Ammon's horn (tissue), 1 donor: ENCODE measurements at regions not wholly inside any gene's neighbourhood (a gene's known extent, or its start where the extent isn't known, plus 50 kb on each side); places are given as distances from the start of the nearest gene placed in this dataset.
"Not testable (repeated sequence)": the region's sequence is repeated elsewhere in the genome, so short reads cannot be mapped to it uniquely, and the experiment has no call there.

ENCODE experiments used
- DNase-seq: peaks from one replicate; pipeline ENCODE4 v3.0.0-alpha.2; 2016; ENCODE audit warnings: low spot score

DNA sequence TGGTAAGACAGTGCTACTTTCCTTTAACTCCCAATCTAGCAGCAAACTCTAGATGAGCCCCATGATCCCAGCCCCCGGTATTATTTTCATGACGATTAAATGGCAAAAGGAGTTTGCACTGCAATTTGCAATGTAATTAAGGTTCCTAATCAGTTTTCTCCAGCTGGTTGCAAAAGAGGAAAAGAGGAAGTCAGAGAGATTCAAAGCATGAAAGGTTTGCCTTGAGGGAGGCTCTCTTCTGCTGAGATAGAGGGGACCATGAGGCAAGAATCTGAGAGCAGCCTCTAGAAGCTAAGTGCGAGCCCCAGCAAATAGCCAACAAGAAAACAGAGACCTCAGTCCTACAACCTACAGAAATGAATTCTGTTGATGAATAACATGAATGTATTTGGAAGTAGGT is 527.1 kb downstream of the UQCRFS1 start:
- DNase-seq: no peak

- not testable (repeated sequence) for DNase-seq
These were observed 527.9 kb downstream of the UQCRFS1 start for GRCh38 chr19:28685077-28685476.

- DNase-seq: no peak
These were observed 532.8 kb downstream of the UQCRFS1 start for GRCh38 chr19:28680111-28680510.

- no peak for DNase-seq
These were observed 542.1 kb downstream of the UQCRFS1 start for GRCh38 chr19:28670836-28671235.

DNA sequence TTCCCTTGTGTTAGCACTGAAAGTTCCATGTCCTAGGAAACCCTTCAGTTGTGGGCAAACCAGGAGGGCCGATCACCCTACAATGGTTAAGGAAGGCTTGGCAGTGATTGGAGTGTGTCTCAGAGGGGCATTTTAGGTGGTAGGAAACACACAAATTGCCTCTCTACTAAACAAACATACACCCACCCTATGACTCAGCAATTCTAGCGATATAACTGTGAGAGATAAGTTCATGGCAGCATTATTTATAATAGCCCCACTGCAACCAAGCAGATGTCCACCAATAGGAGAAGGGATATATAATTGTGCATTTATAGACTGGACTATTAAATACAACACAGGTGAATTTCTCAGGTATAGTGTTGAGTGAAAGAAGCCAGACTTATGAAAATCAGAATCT is 543.1 kb downstream of the UQCRFS1 start:
- no peak for DNase-seq

GRCh38 chr19:28667348-28667977 is 545.5 kb downstream of the UQCRFS1 start:
- no peak for DNase-seq

DNA sequence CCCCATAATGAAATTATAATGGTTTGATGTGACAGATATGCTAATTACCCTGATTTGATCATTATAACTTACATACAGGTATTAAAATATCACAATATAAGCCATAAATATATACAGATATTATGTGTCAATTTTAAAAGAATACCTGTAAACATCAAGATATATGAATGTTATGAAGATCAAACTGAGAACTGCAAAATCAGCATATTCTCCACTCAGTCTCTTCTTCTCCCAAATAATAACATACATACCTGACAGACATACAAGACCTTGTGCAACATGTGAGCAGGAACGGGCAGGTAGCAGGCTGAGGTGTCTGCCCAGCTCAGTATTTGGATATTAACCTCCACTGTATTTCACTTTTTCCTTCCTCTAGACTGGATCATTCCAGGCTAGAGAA is 547.2 kb downstream of the UQCRFS1 start:
- no peak for DNase-seq

- no peak for DNase-seq
These were observed 556.3 kb downstream of the UQCRFS1 start for GRCh38 chr19:28656644-28657043.

DNA sequence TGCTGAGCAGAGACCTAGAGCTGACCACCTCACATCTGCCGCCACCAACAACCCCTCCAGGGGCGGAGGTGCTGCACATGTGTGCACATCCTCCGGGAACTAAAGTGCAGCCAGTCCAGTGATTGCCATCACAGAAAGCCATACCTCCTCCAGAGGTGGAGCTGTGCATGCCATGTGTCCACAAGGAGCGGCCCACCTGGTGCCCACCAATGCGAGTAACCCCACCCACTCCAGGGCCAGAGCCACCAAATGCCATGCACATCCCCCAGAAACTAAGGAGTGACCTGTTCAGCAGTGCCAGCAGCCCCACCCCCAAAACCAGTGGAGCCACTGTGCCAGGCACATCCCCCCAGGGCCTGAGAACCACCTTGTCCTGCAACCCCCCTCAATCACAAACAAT is 557.9 kb downstream of the UQCRFS1 start:
- no peak for DNase-seq

GRCh38 chr19:28652765-28653164 is 560.2 kb downstream of the UQCRFS1 start:
- DNase-seq: peak; percentile 22

DNA sequence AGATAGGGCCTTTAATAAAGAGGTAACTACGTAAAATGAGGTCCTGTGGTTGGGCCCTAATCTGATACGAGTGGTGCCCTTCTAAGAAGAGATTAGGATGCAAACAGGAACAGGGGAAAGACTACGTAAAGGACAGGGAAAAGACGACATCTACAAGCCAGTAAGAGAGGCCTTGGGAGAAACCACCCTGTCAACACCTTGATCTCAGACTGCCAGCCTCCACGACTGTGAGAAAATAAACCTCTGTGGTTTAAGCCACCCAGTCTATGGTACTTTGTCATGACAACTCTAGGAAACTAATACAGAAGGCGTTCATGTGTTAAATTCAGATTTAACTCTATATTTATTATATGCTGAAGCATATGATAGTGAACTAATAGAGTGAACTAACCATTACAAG is 566.3 kb downstream of the UQCRFS1 start:
- DNase-seq: no peak

- DNase-seq: no peak
These were observed 568.7 kb downstream of the UQCRFS1 start for GRCh38 chr19:28644169-28644775.

DNA sequence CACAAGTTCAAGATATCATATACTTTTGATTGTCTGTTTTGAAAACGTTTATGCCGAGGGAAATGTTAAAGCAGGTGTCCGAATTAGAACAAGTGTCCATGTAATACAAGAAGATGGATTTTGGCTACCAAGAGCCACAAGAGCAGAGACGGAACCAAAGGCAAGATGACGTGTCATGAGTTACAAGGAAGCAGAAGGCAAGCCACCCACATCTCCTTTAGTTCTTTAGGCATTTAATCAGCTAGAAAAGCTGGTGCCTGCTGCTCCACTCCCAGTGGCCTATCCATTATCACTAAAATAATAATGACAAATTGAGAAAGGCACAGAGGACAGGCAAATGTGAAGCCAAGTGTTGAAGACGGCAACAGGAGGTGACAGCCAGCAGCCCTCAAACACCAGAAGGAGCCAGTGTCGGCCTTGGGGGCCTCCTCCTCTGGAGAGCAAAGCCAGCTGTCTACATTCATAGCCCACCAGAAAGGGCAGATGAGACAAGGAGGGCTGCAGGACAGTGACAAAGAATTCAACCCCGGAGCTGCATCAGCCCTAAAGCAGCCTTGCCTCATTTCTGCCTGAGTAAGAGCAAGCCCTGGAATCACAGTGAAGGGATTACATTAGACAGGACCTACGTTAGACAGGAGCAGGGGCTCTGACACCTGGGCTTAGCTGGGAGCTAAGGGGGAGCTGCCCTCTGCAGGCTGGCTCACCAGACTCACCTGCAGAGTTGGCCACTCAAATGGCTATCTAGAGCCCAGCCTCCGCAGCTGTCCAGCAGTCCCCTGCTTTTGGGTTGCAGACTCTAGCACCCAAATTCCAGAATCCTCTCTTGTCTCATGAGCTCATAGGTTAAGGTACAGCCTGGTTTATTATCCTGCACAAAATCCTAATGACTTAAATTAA is 569.9 kb downstream of the UQCRFS1 start:
- DNase-seq: peak; percentile 32

DNA sequence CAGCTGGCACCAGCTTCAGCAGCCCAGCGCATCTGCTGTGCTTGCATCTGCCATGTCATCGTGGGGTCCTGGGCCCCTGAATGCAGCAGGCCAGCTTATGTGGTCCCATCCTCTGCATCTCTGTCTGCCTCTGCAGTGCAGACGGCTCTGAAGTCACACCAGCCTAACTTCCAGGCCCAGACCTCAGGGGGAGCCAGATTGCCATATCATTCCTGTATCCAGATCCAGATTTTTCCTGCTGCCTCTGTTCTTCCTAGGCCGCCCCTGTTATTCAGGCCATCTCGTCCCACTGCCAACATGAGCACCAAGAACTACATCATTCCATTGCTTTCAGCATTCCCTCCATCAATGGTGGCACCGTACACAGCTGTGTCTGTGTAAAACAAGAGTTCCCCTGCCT is 571.6 kb downstream of the UQCRFS1 start:
- DNase-seq: no peak

DNA sequence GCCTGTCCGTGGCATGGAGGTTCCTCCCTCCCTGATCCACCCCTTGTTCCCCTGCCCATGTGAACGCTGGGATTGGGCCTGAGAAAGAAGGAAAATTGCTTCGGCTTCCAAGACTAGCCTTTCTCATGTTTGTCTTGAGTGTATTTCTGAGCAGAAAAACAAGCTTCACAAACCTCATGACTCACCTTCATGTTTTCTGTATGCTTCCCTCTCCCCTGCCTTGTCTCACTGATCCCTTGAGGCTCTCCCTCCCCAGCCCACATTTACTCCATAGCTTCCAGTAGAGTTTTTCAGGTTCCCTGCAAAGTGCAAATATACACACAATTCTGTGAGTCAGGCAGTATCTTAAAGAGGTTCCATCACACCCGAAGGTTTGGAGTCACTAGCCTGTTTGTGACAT is 572.4 kb downstream of the UQCRFS1 start:
- no peak for DNase-seq

DNA sequence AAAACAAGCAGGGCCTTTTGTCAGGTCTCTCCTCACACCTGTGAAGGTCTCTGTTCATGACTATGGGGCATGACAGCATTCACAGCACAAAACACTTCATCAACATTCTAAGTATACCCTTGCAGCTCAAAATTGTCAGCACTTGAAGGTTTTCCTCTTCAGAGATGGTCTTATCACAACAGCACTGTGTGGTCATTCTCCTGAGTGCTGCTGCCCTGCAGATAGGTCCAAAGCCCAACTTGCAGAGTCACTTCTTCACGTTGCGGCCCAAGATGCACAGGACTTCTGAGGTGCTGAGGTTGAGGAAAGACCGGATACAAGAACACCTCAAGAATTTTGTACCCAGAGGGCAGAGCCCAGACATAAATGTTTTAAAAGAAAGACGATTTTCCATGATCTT is 574.5 kb downstream of the UQCRFS1 start:
- DNase-seq: no peak

GRCh38 chr19:28636706-28637105 is 576.2 kb downstream of the UQCRFS1 start:
- DNase-seq: no peak

DNA sequence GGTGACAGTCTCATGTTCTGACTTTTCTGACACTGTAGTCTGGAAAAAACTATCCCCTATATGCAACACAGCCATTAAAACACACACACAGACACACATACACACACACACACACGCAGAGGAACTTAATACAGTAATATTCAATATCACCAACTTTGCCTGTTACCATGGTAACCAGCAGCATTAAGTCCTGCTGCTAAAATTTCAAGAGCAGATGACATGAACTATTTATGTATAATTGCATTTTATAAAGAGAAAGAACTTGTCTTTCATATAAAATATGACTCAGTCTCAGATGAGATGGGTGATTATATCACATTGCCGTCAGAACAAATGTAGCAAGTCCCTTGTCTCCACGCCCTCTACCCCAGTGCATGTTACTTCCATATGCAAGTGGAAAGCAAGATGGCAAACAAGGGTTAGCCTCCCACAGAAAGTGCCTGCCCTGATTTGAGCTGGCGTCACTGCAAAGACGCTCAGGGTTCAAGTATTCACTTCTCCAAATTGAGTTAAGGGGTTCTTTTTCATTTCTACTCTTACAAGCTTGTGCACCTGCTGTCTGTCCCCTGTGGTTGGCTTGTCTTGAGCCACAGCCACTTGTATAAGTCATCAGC is 576.8 kb downstream of the UQCRFS1 start:
- no peak for DNase-seq

DNA sequence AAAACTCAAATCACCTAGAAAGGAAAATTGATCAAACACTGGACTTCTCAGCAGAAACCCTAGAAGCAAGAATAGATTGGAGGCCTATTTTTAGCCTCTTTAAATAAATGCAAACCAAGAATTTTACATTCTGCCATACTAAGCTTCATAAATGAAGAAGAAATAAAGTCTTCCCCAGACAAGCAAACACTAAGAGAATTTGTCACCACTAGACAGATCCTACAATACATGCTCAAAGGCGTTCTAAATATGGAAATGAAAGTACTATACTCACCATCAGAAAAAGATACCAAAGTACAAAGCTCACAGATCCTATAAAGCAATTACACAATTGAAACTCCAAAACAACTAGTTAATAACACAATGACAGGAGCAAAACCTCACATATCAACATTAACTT is 578.1 kb downstream of the UQCRFS1 start:
- no peak for DNase-seq

- no peak for DNase-seq
These were observed 579.0 kb downstream of the UQCRFS1 start for GRCh38 chr19:28634019-28634328.

DNA sequence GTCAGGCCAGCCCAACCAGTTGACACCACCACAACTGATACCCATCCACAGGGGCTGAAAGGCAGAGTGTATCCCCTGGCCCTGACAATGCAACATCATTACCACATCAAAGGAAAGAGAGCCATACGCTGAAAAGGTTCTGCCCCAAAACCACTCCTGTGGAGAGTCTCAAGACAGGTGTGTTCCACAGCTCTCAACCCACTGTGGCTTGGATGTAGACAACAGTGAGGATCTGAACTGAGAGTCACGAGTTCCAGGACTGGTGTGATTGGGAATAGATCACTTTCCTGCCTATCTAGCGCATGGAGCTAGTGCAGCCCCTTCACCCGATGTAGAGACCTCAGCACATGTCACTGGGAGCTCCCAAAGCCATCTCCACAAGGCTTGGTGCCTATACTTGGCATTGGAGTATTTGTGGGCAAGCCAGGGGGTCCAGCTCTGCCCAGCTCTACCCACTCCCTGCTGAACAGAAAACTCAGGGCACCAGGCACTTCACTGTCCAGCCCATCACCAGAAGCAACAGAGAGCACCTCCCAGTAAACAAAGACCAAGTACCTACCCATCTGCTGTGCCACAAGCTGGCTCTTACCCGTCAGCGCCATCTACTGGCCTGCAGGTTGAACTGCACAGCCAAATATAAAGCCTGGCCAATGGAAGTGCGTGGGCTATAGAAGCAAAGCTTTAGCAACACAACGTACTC is 579.5 kb downstream of the UQCRFS1 start:
- peak; percentile 41 for DNase-seq

DNA sequence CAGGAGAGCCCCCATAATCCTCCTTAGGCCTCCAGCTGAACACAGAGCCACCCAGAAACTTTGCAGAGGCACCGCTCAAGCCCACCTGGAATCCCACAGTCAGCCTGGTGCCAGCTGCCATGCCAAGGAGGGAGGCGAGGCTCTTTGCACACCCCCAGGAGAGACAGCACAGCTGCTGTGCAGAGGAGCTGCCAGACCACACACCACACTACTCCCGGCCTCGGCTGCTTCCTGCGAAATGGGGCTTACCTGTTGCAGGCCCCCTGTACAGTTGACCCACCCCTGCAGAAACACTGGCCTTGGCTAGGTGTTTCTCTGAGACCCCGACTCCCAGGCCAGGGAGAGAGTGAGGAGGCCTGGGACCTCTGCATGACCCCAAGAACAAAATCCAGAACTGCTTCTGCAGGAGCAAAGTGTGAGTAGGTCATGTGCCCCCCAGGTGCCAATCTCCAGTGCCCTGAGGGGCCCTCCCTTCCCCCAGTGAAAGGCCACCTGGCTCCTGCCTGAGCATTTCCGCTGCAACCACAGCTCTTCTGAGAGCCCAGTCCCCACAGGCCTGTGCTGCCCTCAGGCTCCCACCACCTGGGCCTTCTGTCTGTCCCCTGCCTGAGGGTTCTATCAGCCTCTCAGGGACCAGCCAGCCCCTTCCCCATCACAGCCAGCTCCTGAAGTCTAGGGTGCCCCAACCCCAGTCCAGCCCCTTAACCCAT is 580.4 kb downstream of the UQCRFS1 start:
- no peak for DNase-seq
